ENCODE measurements at regions not wholly inside any gene's neighbourhood (a gene's known extent, or its start where the extent isn't known, plus 50 kb on each side); places are given as distances from the start of the nearest gene placed in this dataset.

DNA sequence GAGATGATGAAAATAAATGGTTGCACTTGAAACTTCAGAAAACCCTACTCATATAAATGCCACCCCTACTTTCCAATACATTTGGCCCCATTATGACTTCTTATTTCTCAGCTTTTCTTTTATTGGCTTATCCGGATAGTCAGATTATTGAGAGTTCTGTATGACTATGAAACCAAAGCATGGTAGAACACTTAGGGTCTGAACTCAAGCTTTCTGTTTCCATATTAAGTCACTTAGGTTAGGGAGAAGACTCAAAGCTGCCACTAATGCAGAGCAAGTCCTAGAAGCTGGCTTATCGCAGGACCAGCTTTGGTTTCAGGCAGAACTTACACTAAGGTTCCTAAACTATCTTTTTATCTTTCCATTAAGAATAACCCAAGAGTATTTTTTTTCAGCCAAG lies 229.9 kb upstream of the CPEB2 start:
- TF ChIP-seq, protein P1, sequence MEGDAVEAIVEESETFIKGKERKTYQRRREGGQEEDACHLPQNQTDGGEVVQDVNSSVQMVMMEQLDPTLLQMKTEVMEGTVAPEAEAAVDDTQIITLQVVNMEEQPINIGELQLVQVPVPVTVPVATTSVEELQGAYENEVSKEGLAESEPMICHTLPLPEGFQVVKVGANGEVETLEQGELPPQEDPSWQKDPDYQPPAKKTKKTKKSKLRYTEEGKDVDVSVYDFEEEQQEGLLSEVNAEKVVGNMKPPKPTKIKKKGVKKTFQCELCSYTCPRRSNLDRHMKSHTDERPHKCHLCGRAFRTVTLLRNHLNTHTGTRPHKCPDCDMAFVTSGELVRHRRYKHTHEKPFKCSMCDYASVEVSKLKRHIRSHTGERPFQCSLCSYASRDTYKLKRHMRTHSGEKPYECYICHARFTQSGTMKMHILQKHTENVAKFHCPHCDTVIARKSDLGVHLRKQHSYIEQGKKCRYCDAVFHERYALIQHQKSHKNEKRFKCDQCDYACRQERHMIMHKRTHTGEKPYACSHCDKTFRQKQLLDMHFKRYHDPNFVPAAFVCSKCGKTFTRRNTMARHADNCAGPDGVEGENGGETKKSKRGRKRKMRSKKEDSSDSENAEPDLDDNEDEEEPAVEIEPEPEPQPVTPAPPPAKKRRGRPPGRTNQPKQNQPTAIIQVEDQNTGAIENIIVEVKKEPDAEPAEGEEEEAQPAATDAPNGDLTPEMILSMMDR (IDR thresholded peaks at IDR 0.05) = no peak
- TF ChIP-seq EP300 (IDR thresholded peaks at IDR 0.05) = no peak

Measured in esophagus muscularis mucosa (tissue), 3 donors.